NT2/D1 (cell line): ENCODE measurements at regions not wholly inside any gene's neighbourhood (a gene's known extent, or its start where the extent isn't known, plus 50 kb on each side); places are given as distances from the start of the nearest gene placed in this dataset.

Experiments used
- YY1 ChIP-seq: IDR thresholded peaks from 2 replicates; pipeline ENCODE4 v1.6.1; 2011; ENCODE audit not compliant: insufficient read length, insufficient read depth
- ZNF274 ChIP-seq: IDR thresholded peaks from 2 replicates; pipeline ENCODE4 v1.6.1; 2011; ENCODE audit warnings: mild to moderate bottlenecking, low read depth, low read length

- TF ChIP-seq YY1 (no peak), ZNF274 (no peak)
Measured at GRCh38 chr3:22225161-22225560, 474.2 kb upstream of the ZNF385D start.
